NK-92 treated with Interleukin-12 subunit alpha and Interleukin-12 subunit beta, amount 100 ng/mL, for 24 hours (cell line): ENCODE measurements at regions not wholly inside any gene's neighbourhood (a gene's known extent, or its start where the extent isn't known, plus 50 kb on each side); places are given as distances from the start of the nearest gene placed in this dataset.
"Not testable (repeated sequence)": the region's sequence is repeated elsewhere in the genome, so short reads cannot be mapped to it uniquely, and the experiment has no call there.

Experiments
- DNase-seq: peaks from one replicate; lab custom pipeline; 2025; lab: John Stamatoyannopoulos, UW

GRCh38 chrX:27404366-27404765, 58.8 kb downstream of the PPP4R3C start:
- no peak for DNase-seq

DNA sequence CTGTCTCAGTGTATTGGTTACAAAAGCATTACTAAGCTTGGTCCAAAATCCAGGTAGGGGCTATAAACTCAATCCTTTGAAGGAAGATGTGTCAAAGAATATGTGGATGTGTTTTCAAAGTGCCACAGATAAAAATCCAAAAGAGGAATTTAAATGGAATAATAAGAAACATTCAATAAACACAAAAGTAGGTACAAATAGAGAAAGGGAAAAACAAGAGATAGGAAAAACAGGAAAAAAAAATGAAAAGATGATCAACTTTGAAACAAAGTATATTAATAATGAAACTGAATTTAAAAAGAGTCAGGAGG, 64.0 kb downstream of the PPP4R3C start:
- no peak for DNase-seq

GRCh38 chrX:27391623-27392022, 71.5 kb downstream of the PPP4R3C start:
- no peak for DNase-seq

DNA sequence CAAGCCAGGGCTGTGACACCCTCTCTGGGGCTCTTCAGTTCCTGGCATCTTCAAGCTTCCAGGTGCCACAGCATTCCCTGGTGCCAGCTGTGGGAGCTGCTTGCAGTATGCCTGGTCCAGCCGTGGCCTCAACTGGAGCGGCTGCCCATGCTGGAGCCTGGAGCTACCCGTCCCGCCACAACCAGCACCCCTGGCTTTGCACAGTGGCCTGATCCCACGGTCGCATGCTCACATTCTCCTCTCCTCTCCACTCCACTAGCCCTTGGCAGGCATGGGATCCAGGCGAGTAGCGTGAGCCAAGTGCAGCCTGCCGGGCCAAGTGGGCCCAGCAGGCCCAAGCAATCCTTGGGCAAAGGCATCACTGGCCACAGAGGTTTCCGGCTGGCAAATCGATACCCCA, 81.7 kb downstream of the PPP4R3C start:
- DNase-seq = no peak

DNA sequence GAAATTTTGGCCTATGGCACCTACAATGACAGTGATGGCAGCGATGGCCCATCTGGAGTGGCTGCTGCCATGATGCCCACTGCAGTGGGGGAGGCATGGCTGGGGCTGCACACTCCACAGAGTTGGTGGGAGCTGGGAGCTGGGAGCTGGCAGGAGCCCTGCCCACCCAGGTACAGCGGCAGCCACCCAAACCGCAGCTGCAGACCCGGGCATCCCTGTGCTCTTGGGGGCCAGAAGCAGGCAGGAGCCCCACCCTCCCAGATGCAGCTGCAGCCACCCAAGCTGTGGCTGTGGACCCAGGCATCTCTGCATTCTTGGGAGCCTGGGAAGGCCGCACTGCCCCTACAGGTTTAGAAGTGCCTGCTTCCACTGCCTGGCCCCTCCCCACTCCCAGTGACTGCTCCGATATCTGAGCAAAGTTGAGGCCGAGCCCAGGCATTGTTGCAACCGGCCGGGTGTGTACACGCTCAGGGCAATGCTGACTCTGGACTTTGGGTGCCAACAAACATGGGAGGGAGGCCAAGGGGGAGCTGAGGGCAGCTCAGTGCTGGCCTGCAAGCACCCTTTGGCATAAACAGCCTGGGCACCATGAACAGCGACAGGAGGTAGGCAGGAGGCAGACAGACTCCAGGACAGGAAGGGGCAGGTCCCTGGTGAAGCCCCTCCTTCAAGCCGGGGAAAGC, 82.8 kb downstream of the PPP4R3C start:
- no peak for DNase-seq

GRCh38 chrX:27354021-27354420, 109.1 kb downstream of the PPP4R3C start:
- DNase-seq = no peak

- no peak for DNase-seq
Measured at GRCh38 chrX:27350476-27350875, 112.7 kb downstream of the PPP4R3C start.

GRCh38 chrX:27336466-27337091, 126.6 kb downstream of the PPP4R3C start:
- DNase-seq = no peak

GRCh38 chrX:27321632-27322031, 141.5 kb downstream of the PPP4R3C start:
- DNase-seq = no peak

DNA sequence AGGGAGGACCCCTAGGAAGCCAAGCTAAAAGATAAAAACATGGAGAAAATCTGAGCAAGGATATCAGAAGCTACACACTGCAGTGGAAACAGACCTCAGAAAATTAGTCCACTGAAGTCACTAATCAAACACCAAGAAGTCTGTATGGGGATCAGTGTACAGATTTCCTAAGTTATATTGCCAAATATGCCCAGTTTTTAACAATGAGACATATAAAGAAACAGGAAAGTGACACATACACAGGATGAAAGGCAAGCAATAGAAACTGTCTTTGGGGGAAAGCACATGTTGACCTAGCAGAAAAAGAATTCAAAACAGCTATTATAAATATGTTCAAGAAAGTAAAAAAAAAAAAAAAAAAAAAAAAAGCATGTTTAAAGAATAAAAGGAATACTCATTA, 153.7 kb downstream of the PPP4R3C start:
- DNase-seq = no peak

DNA sequence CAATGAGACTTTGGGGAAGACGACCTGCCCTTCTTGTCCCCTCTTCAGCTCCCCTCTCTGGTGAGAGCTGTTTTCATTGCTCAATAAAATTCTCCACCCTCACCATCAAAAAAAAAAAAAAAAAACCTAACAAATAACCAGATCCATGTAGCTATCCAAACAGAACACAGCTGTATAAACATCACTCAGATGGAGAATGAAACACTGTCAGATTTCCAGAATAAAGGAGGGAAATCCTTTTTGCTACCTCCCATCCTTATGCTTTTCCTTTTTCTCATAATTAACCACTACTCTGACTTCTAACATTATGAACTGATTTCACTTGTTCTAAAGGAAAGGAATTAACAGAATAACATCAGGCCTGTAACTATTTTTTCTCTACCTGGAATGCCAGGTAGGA, 155.6 kb downstream of the PPP4R3C start:
- no peak for DNase-seq

DNA sequence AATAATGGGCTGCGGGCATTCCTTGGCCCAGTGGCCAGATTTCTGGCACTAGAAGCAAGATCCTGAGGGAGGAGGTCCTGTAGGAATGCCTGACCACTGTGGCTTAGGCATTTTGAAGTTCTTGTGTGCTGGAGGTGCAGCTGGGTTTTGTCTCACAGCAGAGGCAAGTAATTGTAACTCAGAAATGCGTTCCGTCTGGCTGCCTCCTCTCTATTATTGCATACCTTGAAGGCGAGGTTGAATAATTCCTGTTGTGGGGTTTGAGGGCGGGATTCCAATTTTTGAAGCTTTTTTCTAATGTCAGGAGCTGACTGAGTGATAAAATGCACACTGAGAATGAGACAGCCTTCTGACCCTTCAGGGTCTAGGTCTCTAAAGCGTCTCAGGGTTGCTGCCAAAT, 170.6 kb downstream of the PPP4R3C start:
- DNase-seq = not testable (repeated sequence)

DNA sequence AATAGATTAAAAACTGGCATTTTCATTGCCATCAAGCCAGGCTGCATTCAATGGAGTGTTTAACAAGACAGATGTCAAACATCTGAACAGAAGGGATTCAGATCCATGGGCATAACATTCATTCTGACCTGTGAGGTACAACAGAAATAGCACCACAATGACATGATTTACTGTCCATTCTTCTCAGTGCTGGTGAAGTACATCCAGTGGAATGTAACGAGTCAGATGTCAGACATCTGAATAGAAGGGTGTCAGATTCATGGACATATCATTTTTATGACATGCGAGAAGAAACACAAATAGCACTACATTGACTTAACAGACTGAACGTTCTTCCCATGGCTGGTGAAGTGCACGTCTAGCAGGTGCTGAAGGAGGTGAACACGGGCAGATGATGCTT, 186.4 kb downstream of the PPP4R3C start:
- DNase-seq = no peak

DNA sequence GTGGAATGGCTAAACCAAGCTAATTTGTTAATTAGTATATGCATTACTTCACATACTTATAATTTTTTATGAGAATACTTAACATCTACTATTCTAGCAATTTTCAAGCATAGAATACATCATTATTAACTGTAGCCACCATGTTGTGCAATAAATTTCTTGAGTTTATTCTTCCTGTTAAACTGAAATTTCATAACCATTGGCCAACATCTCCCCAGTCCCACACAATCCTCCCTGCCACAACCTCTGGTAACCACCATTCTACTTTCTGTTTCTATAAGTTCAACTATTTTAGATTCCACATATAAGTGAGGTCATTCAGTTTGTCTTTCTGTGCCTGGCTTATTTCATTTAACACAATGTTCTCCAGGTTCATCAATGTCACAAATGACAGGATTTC, 208.5 kb downstream of the PPP4R3C start:
- no peak for DNase-seq

GRCh38 chrX:27251369-27251768, 211.8 kb downstream of the PPP4R3C start:
- DNase-seq = no peak

- no peak for DNase-seq
Measured at GRCh38 chrX:27242581-27242980, 220.6 kb downstream of the PPP4R3C start.

DNA sequence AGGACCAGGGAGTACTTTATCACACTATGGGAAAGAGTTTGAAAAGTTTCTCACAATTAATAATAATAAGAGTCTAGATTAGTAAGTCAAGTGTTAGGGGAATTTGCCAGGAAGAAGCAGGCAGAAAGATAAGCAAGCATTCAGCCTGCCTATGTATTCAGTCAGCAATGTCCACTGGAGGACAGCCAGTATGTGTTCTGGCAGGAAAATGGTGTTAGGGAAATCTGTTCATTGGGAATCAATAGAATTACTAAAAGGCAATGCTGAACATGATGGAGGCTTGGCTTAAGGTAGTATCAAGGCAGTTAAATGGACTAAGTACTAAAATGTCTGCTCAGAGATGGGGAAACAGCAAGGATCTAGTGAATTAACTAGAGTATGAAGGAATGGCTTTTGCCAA, 221.2 kb downstream of the PPP4R3C start:
- DNase-seq = no peak

GRCh38 chrX:27240042-27240441, 223.1 kb downstream of the PPP4R3C start:
- not testable (repeated sequence) for DNase-seq

GRCh38 chrX:27236681-27237080, 226.5 kb downstream of the PPP4R3C start:
- DNase-seq = no peak

- no peak for DNase-seq
Measured at GRCh38 chrX:27229721-27230120, 233.4 kb downstream of the PPP4R3C start.

- no peak for DNase-seq
Measured at GRCh38 chrX:27222661-27223060, 240.5 kb downstream of the PPP4R3C start.

DNA sequence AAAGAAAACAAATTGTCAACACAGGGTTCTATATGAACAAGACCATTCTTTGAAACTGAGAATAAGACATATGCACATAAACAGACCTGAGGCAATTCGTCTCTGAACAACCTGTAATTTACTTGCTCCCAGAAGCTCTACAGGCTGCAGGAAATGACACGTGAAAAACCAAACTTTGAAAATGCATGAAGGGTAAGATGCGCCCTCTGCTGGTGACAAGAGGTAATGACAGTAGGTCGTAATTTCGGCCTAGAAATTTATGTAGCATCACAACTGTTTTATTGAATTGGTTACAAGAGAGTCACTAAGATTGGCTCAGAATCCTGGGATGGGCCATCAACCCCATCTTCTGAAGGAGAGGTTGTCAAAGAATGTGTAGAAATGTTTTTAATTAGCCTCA, 276.5 kb downstream of the PPP4R3C start:
- no peak for DNase-seq

- no peak for DNase-seq
Measured at GRCh38 chrX:27163236-27163635, 299.9 kb downstream of the PPP4R3C start.

GRCh38 chrX:27162496-27162895, 300.6 kb downstream of the PPP4R3C start:
- DNase-seq = no peak
